Fibroblast of villous mesenchyme (primary cell): ENCODE measurements at regions not wholly inside any gene's neighbourhood (a gene's known extent, or its start where the extent isn't known, plus 50 kb on each side); places are given as distances from the start of the nearest gene placed in this dataset.
"Not testable (repeated sequence)": the region's sequence is repeated elsewhere in the genome, so short reads cannot be mapped to it uniquely, and the experiment has no call there.

ENCODE experiments used
- DNase-seq: peaks from one replicate; pipeline ENCODE4 v3.0.0-alpha.2; 2010; ENCODE audit warnings: low read depth
- H3K4me3 ChIP-seq: 2 replicates; pipeline ENCODE4 v1.5.1; 2011; ENCODE audit warnings: low read depth, mild to moderate bottlenecking, low read length
- TF ChIP-seq, protein P1 (sequence below): IDR thresholded peaks from 2 replicates; pipeline ENCODE4 v1.5.1; 2012; ENCODE audit warnings: low read depth, mild to moderate bottlenecking, low read length; ENCODE audit not compliant: insufficient read depth

GRCh38 chr13:65125236-65125635, 2104.9 kb downstream of the PCDH9 start:
- no peak overlapping the region for H3K4me3 ChIP-seq
- no peak for DNase-seq
- TF ChIP-seq, protein P1, sequence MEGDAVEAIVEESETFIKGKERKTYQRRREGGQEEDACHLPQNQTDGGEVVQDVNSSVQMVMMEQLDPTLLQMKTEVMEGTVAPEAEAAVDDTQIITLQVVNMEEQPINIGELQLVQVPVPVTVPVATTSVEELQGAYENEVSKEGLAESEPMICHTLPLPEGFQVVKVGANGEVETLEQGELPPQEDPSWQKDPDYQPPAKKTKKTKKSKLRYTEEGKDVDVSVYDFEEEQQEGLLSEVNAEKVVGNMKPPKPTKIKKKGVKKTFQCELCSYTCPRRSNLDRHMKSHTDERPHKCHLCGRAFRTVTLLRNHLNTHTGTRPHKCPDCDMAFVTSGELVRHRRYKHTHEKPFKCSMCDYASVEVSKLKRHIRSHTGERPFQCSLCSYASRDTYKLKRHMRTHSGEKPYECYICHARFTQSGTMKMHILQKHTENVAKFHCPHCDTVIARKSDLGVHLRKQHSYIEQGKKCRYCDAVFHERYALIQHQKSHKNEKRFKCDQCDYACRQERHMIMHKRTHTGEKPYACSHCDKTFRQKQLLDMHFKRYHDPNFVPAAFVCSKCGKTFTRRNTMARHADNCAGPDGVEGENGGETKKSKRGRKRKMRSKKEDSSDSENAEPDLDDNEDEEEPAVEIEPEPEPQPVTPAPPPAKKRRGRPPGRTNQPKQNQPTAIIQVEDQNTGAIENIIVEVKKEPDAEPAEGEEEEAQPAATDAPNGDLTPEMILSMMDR: no peak

DNA sequence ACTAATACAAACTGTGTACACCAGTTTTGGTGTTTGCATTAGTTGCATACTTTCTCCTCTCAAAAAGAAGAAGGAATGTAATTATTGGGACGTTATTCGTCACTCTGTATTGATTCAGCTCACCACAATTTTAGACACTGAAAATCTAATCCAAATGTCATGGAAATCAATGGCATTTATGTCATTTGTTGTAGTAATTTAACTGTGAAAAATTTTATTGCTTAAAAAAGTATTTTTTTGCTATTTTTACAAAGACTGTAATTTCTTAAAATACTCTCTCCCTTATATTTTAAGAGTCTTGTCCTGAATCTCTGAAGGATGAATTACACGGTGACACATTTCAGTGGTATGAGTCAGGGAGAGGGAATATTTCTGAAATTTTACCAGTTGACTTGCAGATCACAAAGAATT, 2117.6 kb downstream of the PCDH9 start:
- TF ChIP-seq, protein P1: no peak
- no peak overlapping the region for H3K4me3 ChIP-seq
- DNase-seq: no peak

GRCh38 chr13:65112123-65112522, 2118.0 kb downstream of the PCDH9 start:
- TF ChIP-seq, protein P1: no peak
- no peak overlapping the region for H3K4me3 ChIP-seq
- DNase-seq: no peak

- no peak overlapping the region for H3K4me3 ChIP-seq
- TF ChIP-seq, protein P1: no peak
- DNase-seq: no peak
Observed at GRCh38 chr13:65111223-65111622, 2118.9 kb downstream of the PCDH9 start.

- H3K4me3 ChIP-seq, DNase-seq: not testable (repeated sequence)
Observed at GRCh38 chr13:65104436-65104835, 2125.7 kb downstream of the PCDH9 start.

- TF ChIP-seq, protein P1: no peak
- no peak overlapping the region for H3K4me3 ChIP-seq
- DNase-seq: no peak
Observed at GRCh38 chr13:65103351-65103750, 2126.8 kb downstream of the PCDH9 start.

- no peak for DNase-seq
- H3K4me3 ChIP-seq: no peak overlapping the region
- TF ChIP-seq, protein P1: no peak
Observed at GRCh38 chr13:65095161-65096082, 2134.7 kb downstream of the PCDH9 start.
